ENCODE measurements at regions not wholly inside any gene's neighbourhood (a gene's known extent, or its start where the extent isn't known, plus 50 kb on each side); places are given as distances from the start of the nearest gene placed in this dataset.

GRCh38 chrX:115423086-115423485, 133.6 kb downstream of the LUZP4 start:
- Mint-ChIP-seq H3K4me1 (peaks cover 3% of the 10 kb centered on the region; the same call in 1 of the 2 replicates), H3K27me3 (ENCODE audit: low read depth) (peaks cover 13% of the 10 kb centered on the region), H3K36me3 (no peaks in the 10 kb centered on the region), H3K9me3 (peaks cover 10% of the 10 kb centered on the region), H3K27ac (no peak overlapping the region), H3K4me3 (no peak overlapping the region)
- ChIA-PET POLR2A (no interaction called here), CTCF (interaction anchor here (1.3 kb wide), 1 partner anchor 220 kb away, joined by 3 read pairs; no protein-coding TSS in a partner anchor)
- TF ChIP-seq ZMAT4 (CRISPR knock-in tag; IDR thresholded peaks at IDR 0.05) (no peak), NFE2L1 (CRISPR knock-in tag; IDR thresholded peaks at IDR 0.05) (no peak), USF2 (CRISPR knock-in tag; IDR thresholded peaks at IDR 0.05) (no peak), NR2C2 (CRISPR knock-in tag; IDR thresholded peaks at IDR 0.05) (no peak), ZBTB21 (CRISPR knock-in tag; IDR thresholded peaks at IDR 0.05; ENCODE audit: borderline replicate concordance) (no peak), PRRX2 (CRISPR knock-in tag; IDR thresholded peaks at IDR 0.05) (no peak), SOX15 (CRISPR knock-in tag; IDR thresholded peaks at IDR 0.05) (no peak), ATF3 (CRISPR knock-in tag; conservative IDR thresholded peaks at IDR 0.05) (no peak), ZNF396 (CRISPR knock-in tag; IDR thresholded peaks at IDR 0.05; ENCODE audit: borderline replicate concordance) (no peak), ZNF425 (CRISPR knock-in tag; conservative IDR thresholded peaks at IDR 0.05) (no peak), E2F4 (CRISPR knock-in tag; IDR thresholded peaks at IDR 0.05; ENCODE audit: borderline replicate concordance, low read depth) (no peak), NR1H2 (CRISPR knock-in tag; IDR thresholded peaks at IDR 0.05) (no peak), EMX1 (CRISPR knock-in tag; IDR thresholded peaks at IDR 0.05) (no peak), PREB (CRISPR knock-in tag; IDR thresholded peaks at IDR 0.05; ENCODE audit: borderline replicate concordance) (no peak), CREM (CRISPR knock-in tag; IDR thresholded peaks at IDR 0.05) (no peak), MXD4 (CRISPR knock-in tag; IDR thresholded peaks at IDR 0.05; ENCODE audit: borderline replicate concordance) (no peak), RELA (CRISPR knock-in tag; IDR thresholded peaks at IDR 0.05; ENCODE audit: borderline replicate concordance) (no peak), GABPB1 (CRISPR knock-in tag; IDR thresholded peaks at IDR 0.05) (no peak)
- ATAC-seq (no peak), DNase-seq (ENCODE audit: low spot score) (no peak)

- Mint-ChIP-seq H3K36me3 (no peaks in the 10 kb centered on the region), H3K27me3 (ENCODE audit: low read depth) (peaks cover 7% of the 10 kb centered on the region; the same call in 1 of the 2 replicates), H3K27ac (no peak overlapping the region), H3K4me1 (peaks cover 4% of the 10 kb centered on the region; the same call in 1 of the 2 replicates), H3K4me3 (no peak overlapping the region), H3K9me3 (peaks cover 10% of the 10 kb centered on the region)
- no peak for ATAC-seq
- ChIA-PET CTCF (no interaction called here), POLR2A (no interaction called here)
- no peak for DNase-seq (ENCODE audit: low spot score)
- TF ChIP-seq TEAD4 (CRISPR knock-in tag; IDR thresholded peaks at IDR 0.05) (no peak), ZNF396 (CRISPR knock-in tag; IDR thresholded peaks at IDR 0.05; ENCODE audit: borderline replicate concordance) (no peak), ARID4B (CRISPR knock-in tag; IDR thresholded peaks at IDR 0.05; ENCODE audit: borderline replicate concordance) (no peak), ATF3 (CRISPR knock-in tag; conservative IDR thresholded peaks at IDR 0.05) (no peak), SP1 (CRISPR knock-in tag; conservative IDR thresholded peaks at IDR 0.05) (no peak)
Measured at GRCh38 chrX:115425359-115425758, 135.6 kb upstream of the PLS3 start.

Data from WTC11 (cell line).